ENCODE measurements at regions not wholly inside any gene's neighbourhood (a gene's known extent, or its start where the extent isn't known, plus 50 kb on each side); places are given as distances from the start of the nearest gene placed in this dataset.

DNA sequence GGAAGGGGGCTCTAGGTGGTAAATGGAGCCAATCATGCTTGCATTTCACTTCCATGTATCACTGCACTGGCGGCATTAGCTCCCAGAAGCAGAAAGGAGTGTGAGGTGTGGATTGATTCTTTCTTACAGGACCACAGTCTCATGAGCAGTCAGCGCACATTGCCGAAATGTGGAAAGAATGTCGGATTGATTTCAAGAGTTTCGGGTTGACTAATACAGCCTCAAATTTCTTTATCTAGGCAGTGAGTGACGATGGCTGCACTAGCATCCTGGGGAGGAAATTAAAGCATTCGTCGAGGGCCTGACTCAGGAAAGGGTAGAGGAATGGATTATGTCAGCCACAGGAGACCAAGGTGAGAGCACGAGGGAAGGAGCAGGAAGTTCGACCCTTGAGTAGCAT lies 222.8 kb upstream of the CDYL start:
- H3K4me2 ChIP-seq (ENCODE audit: low read length), result no peak overlapping the region
- no peaks in the 10 kb centered on the region; the same call in 1 of the 2 replicates for H3K27me3 ChIP-seq (ENCODE audit: insufficient read depth, low read length)
- no peaks in the 10 kb centered on the region for H4K20me1 ChIP-seq (ENCODE audit: insufficient read depth, low read length)
- H3K79me2 ChIP-seq (ENCODE audit: insufficient read depth, low read length), result no peaks in the 10 kb centered on the region
- no peaks in the 10 kb centered on the region for H3F3A ChIP-seq (ENCODE audit: insufficient read depth, low read length)
- H3K4me1 ChIP-seq (ENCODE audit: insufficient read depth, low read length, severe bottlenecking), result no peaks in the 10 kb centered on the region
- H3K36me3 ChIP-seq (ENCODE audit: insufficient read depth, low read length), result no peaks in the 10 kb centered on the region
- H2AFZ ChIP-seq (ENCODE audit: low read length), result no peak overlapping the region
- no peak for TF ChIP-seq EZH2 (IDR thresholded peaks at IDR 0.05; ENCODE audit: borderline replicate concordance, low read length)
- TF ChIP-seq, protein P1, sequence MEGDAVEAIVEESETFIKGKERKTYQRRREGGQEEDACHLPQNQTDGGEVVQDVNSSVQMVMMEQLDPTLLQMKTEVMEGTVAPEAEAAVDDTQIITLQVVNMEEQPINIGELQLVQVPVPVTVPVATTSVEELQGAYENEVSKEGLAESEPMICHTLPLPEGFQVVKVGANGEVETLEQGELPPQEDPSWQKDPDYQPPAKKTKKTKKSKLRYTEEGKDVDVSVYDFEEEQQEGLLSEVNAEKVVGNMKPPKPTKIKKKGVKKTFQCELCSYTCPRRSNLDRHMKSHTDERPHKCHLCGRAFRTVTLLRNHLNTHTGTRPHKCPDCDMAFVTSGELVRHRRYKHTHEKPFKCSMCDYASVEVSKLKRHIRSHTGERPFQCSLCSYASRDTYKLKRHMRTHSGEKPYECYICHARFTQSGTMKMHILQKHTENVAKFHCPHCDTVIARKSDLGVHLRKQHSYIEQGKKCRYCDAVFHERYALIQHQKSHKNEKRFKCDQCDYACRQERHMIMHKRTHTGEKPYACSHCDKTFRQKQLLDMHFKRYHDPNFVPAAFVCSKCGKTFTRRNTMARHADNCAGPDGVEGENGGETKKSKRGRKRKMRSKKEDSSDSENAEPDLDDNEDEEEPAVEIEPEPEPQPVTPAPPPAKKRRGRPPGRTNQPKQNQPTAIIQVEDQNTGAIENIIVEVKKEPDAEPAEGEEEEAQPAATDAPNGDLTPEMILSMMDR (IDR thresholded peaks at IDR 0.05; ENCODE audit: low read length), result no peak
- no peak overlapping the region for H3K27ac ChIP-seq (ENCODE audit: low read depth, low read length, poor library complexity, severe bottlenecking)
- H3K4me3 ChIP-seq (ENCODE audit: low read depth, low read length, poor library complexity, severe bottlenecking), result no peak overlapping the region
- H3K9me2 ChIP-seq (ENCODE audit: low read depth, low read length), result no peaks in the 10 kb centered on the region
- H3K9ac ChIP-seq (ENCODE audit: low read length), result no peak overlapping the region
- no peaks in the 10 kb centered on the region for H3K9me3 ChIP-seq (ENCODE audit: low read length)

DNA sequence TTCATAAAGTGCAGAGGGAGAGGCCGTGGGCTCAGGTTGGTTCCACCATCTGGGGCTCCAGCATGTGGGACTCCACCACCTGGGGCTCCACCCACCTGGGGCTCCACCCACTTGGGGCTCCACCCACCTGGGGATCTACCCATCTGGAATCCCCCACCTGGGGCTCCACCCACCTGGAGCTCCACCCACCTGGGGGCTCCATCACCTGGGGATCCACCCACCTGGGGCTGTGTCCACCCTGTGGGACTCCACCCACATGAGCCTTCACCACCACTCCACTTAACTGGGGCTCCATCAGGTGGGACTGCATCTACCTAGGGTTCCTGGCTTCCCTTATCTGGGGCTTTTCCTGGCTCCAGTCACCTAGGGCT lies 226.0 kb upstream of the CDYL start:
- H3K36me3 ChIP-seq (ENCODE audit: insufficient read depth, low read length), result no peaks in the 10 kb centered on the region
- no peaks in the 10 kb centered on the region for H3F3A ChIP-seq (ENCODE audit: insufficient read depth, low read length)
- no peak overlapping the region for H3K4me3 ChIP-seq (ENCODE audit: low read depth, low read length, poor library complexity, severe bottlenecking)
- no peak overlapping the region for H2AFZ ChIP-seq (ENCODE audit: low read length)
- H3K4me1 ChIP-seq (ENCODE audit: insufficient read depth, low read length, severe bottlenecking), result no peaks in the 10 kb centered on the region
- no peaks in the 10 kb centered on the region for H3K9me3 ChIP-seq (ENCODE audit: low read length)
- no peak overlapping the region for H3K9ac ChIP-seq (ENCODE audit: low read length)
- H4K20me1 ChIP-seq (ENCODE audit: insufficient read depth, low read length), result no peaks in the 10 kb centered on the region
- no peaks in the 10 kb centered on the region for H3K9me2 ChIP-seq (ENCODE audit: low read depth, low read length)
- no peak for TF ChIP-seq EZH2 (IDR thresholded peaks at IDR 0.05; ENCODE audit: borderline replicate concordance, low read length)
- TF ChIP-seq, protein P1 (IDR thresholded peaks at IDR 0.05; ENCODE audit: low read length), result no peak
- H3K79me2 ChIP-seq (ENCODE audit: insufficient read depth, low read length), result no peaks in the 10 kb centered on the region
- H3K27ac ChIP-seq (ENCODE audit: low read depth, low read length, poor library complexity, severe bottlenecking), result no peak overlapping the region
- H3K27me3 ChIP-seq (ENCODE audit: insufficient read depth, low read length), result no peaks in the 10 kb centered on the region; the same call in 1 of the 2 replicates
- H3K4me2 ChIP-seq (ENCODE audit: low read length), result no peak overlapping the region

DNA sequence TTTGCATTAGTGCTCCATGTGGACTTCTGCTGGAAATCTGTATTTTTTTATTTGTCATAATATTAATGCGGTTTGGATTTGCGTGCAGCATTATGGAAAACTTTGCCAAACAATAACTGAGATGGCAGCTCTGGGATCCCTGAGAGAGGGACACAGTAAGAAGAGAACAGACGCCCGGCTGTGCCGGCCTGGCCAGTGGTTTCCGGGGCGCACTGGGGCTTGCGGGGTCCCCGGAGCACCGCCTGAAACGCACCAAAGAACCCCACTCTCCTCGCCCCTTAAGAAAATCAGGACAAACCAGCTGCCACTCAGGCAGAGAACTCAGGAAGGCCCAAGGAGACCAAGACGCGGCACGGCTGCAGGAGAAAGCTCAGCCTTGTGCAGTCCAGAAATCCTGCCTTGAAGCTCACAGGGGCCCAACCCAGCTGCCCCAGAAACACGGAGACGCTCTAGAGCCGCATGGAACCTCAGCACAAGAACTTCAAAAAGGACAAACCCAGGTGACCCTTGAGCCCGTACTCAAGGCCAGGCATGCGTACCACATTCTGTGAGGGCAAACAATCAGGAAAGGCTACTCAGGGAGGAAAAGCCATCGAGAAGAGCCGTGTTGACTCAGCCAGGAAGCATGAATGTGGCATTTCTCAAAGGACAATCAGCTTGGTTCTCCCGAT lies 226.5 kb upstream of the CDYL start:
- no peaks in the 10 kb centered on the region for H3K36me3 ChIP-seq (ENCODE audit: insufficient read depth, low read length)
- H3K9ac ChIP-seq (ENCODE audit: low read length), result no peak overlapping the region
- no peaks in the 10 kb centered on the region for H3K9me3 ChIP-seq (ENCODE audit: low read length)
- no peaks in the 10 kb centered on the region for H3K9me2 ChIP-seq (ENCODE audit: low read depth, low read length)
- no peaks in the 10 kb centered on the region for H3F3A ChIP-seq (ENCODE audit: insufficient read depth, low read length)
- H3K4me1 ChIP-seq (ENCODE audit: insufficient read depth, low read length, severe bottlenecking), result no peaks in the 10 kb centered on the region
- H3K27ac ChIP-seq (ENCODE audit: low read depth, low read length, poor library complexity, severe bottlenecking), result no peak overlapping the region
- H2AFZ ChIP-seq (ENCODE audit: low read length), result no peak overlapping the region
- H3K27me3 ChIP-seq (ENCODE audit: insufficient read depth, low read length), result no peaks in the 10 kb centered on the region; the same call in 1 of the 2 replicates
- no peak for TF ChIP-seq EZH2 (IDR thresholded peaks at IDR 0.05; ENCODE audit: borderline replicate concordance, low read length)
- TF ChIP-seq, protein P1 (IDR thresholded peaks at IDR 0.05; ENCODE audit: low read length), result no peak
- no peaks in the 10 kb centered on the region for H4K20me1 ChIP-seq (ENCODE audit: insufficient read depth, low read length)
- no peak overlapping the region for H3K4me3 ChIP-seq (ENCODE audit: low read depth, low read length, poor library complexity, severe bottlenecking)
- no peaks in the 10 kb centered on the region for H3K79me2 ChIP-seq (ENCODE audit: insufficient read depth, low read length)
- no peak overlapping the region for H3K4me2 ChIP-seq (ENCODE audit: low read length)

Measured in OCI-LY1 (cell line).